IMR-90 (cell line): ENCODE measurements at regions not wholly inside any gene's neighbourhood (a gene's known extent, or its start where the extent isn't known, plus 50 kb on each side); places are given as distances from the start of the nearest gene placed in this dataset.

Experiments used
- ATAC-seq: fragments of 200-7000 bp; cut with Tn5 transposase; 2 replicates; pipeline ENCODE4 v1.9.1; 2020; ENCODE audit warnings: low read depth, mild to moderate bottlenecking, moderate library complexity
- BruUV-seq: library from RNA; stranded (reverse); fragments of 400-500 nt; replicated peaks from 2 replicates; lab custom pipeline; 2021; lab: Mats Ljungman, UMichigan
- CTCF ChIA-PET: fragments of 300-600 bp; formaldehyde crosslinking; extraction: SDS; loops from one replicate; lab custom pipeline; 2021; ENCODE audit warnings: antibody characterized with exemption; lab: Yijun Ruan, JAX
- POLR2A ChIA-PET: fragments of 300-600 bp; sonication (Branson Sonifier 250); formaldehyde crosslinking; loops from one replicate; lab custom pipeline; 2022; ENCODE audit warnings: antibody characterized with exemption; ENCODE audit not compliant: unreplicated experiment; lab: Charles Lee
- DNase-seq: peaks from one replicate; pipeline ENCODE4 v3.0.0; 2013
- H2AFZ ChIP-seq: replicated peaks from 2 replicates; pipeline ENCODE3; 2013; ENCODE audit warnings: low read length, mild to moderate bottlenecking; ENCODE audit not compliant: poor library complexity
- H2AK5ac ChIP-seq: 2 replicates; pipeline ENCODE4 v1.6.1; 2013; ENCODE audit warnings: low read depth, low read length, inconsistent platforms
- H2AK9ac ChIP-seq: replicated peaks from 2 replicates; pipeline ENCODE3; 2013; ENCODE audit warnings: mild to moderate bottlenecking, low read depth, low read length, moderate library complexity; ENCODE audit not compliant: poor library complexity
- H2BK120ac ChIP-seq: 2 replicates; pipeline ENCODE4 v1.6.1; 2013; ENCODE audit warnings: low read depth, low read length, inconsistent platforms
- H2BK15ac ChIP-seq: 3 replicates; pipeline ENCODE4 v1.6.1; 2013; ENCODE audit warnings: low read depth, low read length, inconsistent platforms
- H2BK20ac ChIP-seq: 2 replicates; pipeline ENCODE4 v1.6.1; 2013; ENCODE audit warnings: low read depth, mild to moderate bottlenecking, inconsistent platforms, low read length, moderate library complexity
- H2BK5ac ChIP-seq: 2 replicates; pipeline ENCODE4 v1.6.1; 2013; ENCODE audit warnings: mild to moderate bottlenecking, low read depth, low read length, inconsistent platforms; ENCODE audit not compliant: poor library complexity, severe bottlenecking
- H3K14ac ChIP-seq: replicated peaks from 2 replicates; pipeline ENCODE4 v1.6.1; 2013; ENCODE audit warnings: low read depth, low read length, inconsistent platforms
- H3K18ac ChIP-seq: 2 replicates; pipeline ENCODE4 v1.6.1; 2013; ENCODE audit warnings: low read depth, low read length, control low read depth
- H3K23ac ChIP-seq: 2 replicates; pipeline ENCODE4 v1.6.1; 2013; ENCODE audit warnings: low read depth, low read length, inconsistent platforms
- H3K27ac ChIP-seq: 2 replicates; pipeline ENCODE4 v1.5.1; 2013; ENCODE audit warnings: mild to moderate bottlenecking, control low read depth, low read length; ENCODE audit not compliant: insufficient read depth
- H3K27me3 ChIP-seq: 2 replicates; pipeline ENCODE4 v1.6.1; 2013; ENCODE audit warnings: low read length; ENCODE audit not compliant: control insufficient read depth, insufficient read depth
- H3K36me3 ChIP-seq: 2 replicates; pipeline ENCODE4 v1.6.1; 2013; ENCODE audit warnings: low read length, mixed read lengths; ENCODE audit not compliant: control insufficient read depth, insufficient read depth
- H3K4ac ChIP-seq: 2 replicates; pipeline ENCODE4 v1.6.1; 2013; ENCODE audit warnings: low read depth, low read length, inconsistent platforms
- H3K4me1 ChIP-seq: 2 replicates; pipeline ENCODE4 v1.6.1; 2013; ENCODE audit warnings: low read length, mixed read lengths; ENCODE audit not compliant: control insufficient read depth, insufficient read depth
- H3K4me2 ChIP-seq: 2 replicates; pipeline ENCODE4 v1.6.1; 2013; ENCODE audit warnings: low read depth, mild to moderate bottlenecking, control low read depth, low read length, moderate library complexity
- H3K4me3 ChIP-seq: 2 replicates; pipeline ENCODE4 v1.5.1; 2013; ENCODE audit warnings: low read depth, mild to moderate bottlenecking, control low read depth, low read length, moderate library complexity; ENCODE audit not compliant: insufficient read depth
- H3K56ac ChIP-seq: 2 replicates; pipeline ENCODE4 v1.6.1; 2013; ENCODE audit warnings: low read length, inconsistent platforms; ENCODE audit not compliant: insufficient read depth; ENCODE audit errors: extremely low read depth
- H3K79me1 ChIP-seq, 2 experiments: 2 replicates each; pipeline ENCODE4 v1.6.1; 2013; ENCODE audit warnings: low read length in 2 of 2, inconsistent platforms in 1 of 2, low read depth in 1 of 2
- H3K9ac ChIP-seq: 2 replicates; pipeline ENCODE4 v1.6.1; 2013; ENCODE audit warnings: low read depth, low read length, control low read depth
- H3K9me1 ChIP-seq: 2 replicates; pipeline ENCODE4 v1.6.1; 2013; ENCODE audit warnings: low read length, inconsistent platforms; ENCODE audit not compliant: insufficient read depth
- H3K9me3 ChIP-seq: 2 replicates; pipeline ENCODE4 v1.6.1; 2013; ENCODE audit warnings: low read length; ENCODE audit not compliant: control insufficient read depth, insufficient read depth
- H4K20me1 ChIP-seq: 2 replicates; pipeline ENCODE4 v1.6.1; 2013; ENCODE audit warnings: low read length, inconsistent platforms; ENCODE audit not compliant: insufficient read depth
- H4K5ac ChIP-seq: 2 replicates; pipeline ENCODE4 v1.6.1; 2013; ENCODE audit warnings: mild to moderate bottlenecking, low read depth, low read length, control low read depth
- H4K8ac ChIP-seq, 2 experiments: 2 replicates each; pipeline ENCODE4 v1.6.1; 2013; ENCODE audit warnings: low read depth in 2 of 2, low read length in 2 of 2, control low read depth in 1 of 2, inconsistent platforms in 1 of 2
- H4K91ac ChIP-seq: 2 replicates; pipeline ENCODE4 v1.6.1; 2013; ENCODE audit warnings: low read depth, low read length, inconsistent platforms; ENCODE audit not compliant: insufficient read depth
- BHLHE40 ChIP-seq: fragments of 150-350 bp; IDR thresholded peaks from 2 replicates; pipeline ENCODE4 v1.6.1; 2016; ENCODE audit warnings: mild to moderate bottlenecking, low read depth, low read length
- CEBPB ChIP-seq: IDR thresholded peaks from 2 replicates; pipeline ENCODE4 v1.6.1; 2012; ENCODE audit warnings: low read depth, low read length, improper control_type of control experiment
- FOS ChIP-seq: fragments of 150-350 bp; IDR thresholded peaks from 2 replicates; pipeline ENCODE4 v1.6.1; 2016; ENCODE audit warnings: low read depth, low read length
- MAFK ChIP-seq: IDR thresholded peaks from 2 replicates; pipeline ENCODE4 v1.6.1; 2012; ENCODE audit warnings: low read depth, low read length, improper control_type of control experiment
- MAZ ChIP-seq: IDR thresholded peaks from 2 replicates; pipeline ENCODE4 v1.6.1; 2012; ENCODE audit warnings: low read depth, mild to moderate bottlenecking, low read length, improper control_type of control experiment, moderate library complexity, borderline replicate concordance
- MXI1 ChIP-seq: IDR thresholded peaks from 2 replicates; pipeline ENCODE4 v1.6.1; 2012; ENCODE audit warnings: low read depth, mild to moderate bottlenecking, low read length, moderate library complexity, borderline replicate concordance
- POLR2A ChIP-seq: IDR thresholded peaks from 2 replicates; pipeline ENCODE4 v1.6.1; 2012; ENCODE audit warnings: mild to moderate bottlenecking, low read depth, low read length
- RFX5 ChIP-seq: IDR thresholded peaks from 2 replicates; pipeline ENCODE4 v1.8.0; 2012; ENCODE audit warnings: low read depth, mild to moderate bottlenecking, low read length, moderate library complexity
- SMC3 ChIP-seq: fragments of 150-350 bp; IDR thresholded peaks from 2 replicates; pipeline ENCODE4 v1.6.1; 2016; ENCODE audit warnings: low read depth, mild to moderate bottlenecking, antibody characterized with exemption, low read length, moderate library complexity
- WGBS, 2 experiments: methylation state at CpG; one replicate each; pipeline versions ENCODE4 v1.1.5 to v1.1.7; 2013; ENCODE audit warnings: missing lambda C conversion rate in 2 of 2; ENCODE audit not compliant: insufficient read length in 1 of 2; ENCODE audit errors: extremely low coverage in 2 of 2; 5-methylcytosine and 5-hydroxymethylcytosine counted together
- dilution Hi-C: fragments of 300-500 bp; cut with HindIII; formaldehyde crosslinking; loops from one replicate; pipeline ENCODE4 v1.14.3; 2018; ENCODE audit warnings: low sequenced_read_pairs; ENCODE audit not compliant: unreplicated experiment
- in situ Hi-C: fragments of 300-500 bp; cut with MboI; formaldehyde crosslinking; loops from 3 replicates; pipeline ENCODE4 v1.14.3; 2019; ENCODE audit warnings: low sequenced_read_pairs, inconsistent platforms, mixed read lengths
- intact Hi-C: fragments of 100-400 bp; cut with micrococcal nuclease; formaldehyde crosslinking; loops from 2 replicates; pipeline ENCODE4 v1.10.0; 2022
- TF ChIP-seq, protein P1 (sequence below): fragments of 150-350 bp; IDR thresholded peaks from 2 replicates; pipeline ENCODE4 v1.6.1; 2017; ENCODE audit warnings: mild to moderate bottlenecking, antibody characterized with exemption, low read length, low read depth
- TF ChIP-seq, protein P2 (sequence below): conservative IDR thresholded peaks from 2 replicates; pipeline ENCODE4 v1.5.1; 2012; ENCODE audit warnings: mild to moderate bottlenecking, low read depth, low read length, improper control_type of control experiment

DNA sequence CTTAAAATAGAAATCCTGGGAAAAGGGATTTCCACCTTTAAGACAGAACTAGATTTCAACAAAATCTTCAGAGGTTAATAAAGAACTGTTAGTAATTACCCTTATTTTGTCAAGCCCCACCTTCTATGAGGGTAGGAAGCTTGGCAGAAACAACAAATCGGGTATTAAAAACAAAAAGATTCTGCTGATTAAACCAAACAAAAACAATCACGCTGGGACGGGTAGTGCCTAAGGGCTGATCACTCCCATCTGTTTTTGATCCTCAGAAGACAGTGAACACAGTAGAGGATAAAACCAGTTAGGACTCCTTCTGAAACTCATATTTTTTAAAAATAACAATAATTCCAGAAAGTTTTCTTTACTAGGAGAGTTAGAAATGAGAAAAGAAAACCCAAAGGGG, 441.3 kb upstream of the API5 start:
- no peaks in the 10 kb centered on the region for H3K79me1 ChIP-seq
- in situ Hi-C loops (no loop called here), intact Hi-C loops (no loop called here), dilution Hi-C loops (no loop called here)
- no peak overlapping the region for H3K56ac ChIP-seq
- TF ChIP-seq, protein P1, sequence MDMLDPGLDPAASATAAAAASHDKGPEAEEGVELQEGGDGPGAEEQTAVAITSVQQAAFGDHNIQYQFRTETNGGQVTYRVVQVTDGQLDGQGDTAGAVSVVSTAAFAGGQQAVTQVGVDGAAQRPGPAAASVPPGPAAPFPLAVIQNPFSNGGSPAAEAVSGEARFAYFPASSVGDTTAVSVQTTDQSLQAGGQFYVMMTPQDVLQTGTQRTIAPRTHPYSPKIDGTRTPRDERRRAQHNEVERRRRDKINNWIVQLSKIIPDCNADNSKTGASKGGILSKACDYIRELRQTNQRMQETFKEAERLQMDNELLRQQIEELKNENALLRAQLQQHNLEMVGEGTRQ: no peak
- TF ChIP-seq POLR2A: no peak
- TF ChIP-seq MAFK: no peak
- TF ChIP-seq MXI1: no peak
- no peak for TF ChIP-seq BHLHE40
- TF ChIP-seq SMC3: no peak
- TF ChIP-seq, protein P2, sequence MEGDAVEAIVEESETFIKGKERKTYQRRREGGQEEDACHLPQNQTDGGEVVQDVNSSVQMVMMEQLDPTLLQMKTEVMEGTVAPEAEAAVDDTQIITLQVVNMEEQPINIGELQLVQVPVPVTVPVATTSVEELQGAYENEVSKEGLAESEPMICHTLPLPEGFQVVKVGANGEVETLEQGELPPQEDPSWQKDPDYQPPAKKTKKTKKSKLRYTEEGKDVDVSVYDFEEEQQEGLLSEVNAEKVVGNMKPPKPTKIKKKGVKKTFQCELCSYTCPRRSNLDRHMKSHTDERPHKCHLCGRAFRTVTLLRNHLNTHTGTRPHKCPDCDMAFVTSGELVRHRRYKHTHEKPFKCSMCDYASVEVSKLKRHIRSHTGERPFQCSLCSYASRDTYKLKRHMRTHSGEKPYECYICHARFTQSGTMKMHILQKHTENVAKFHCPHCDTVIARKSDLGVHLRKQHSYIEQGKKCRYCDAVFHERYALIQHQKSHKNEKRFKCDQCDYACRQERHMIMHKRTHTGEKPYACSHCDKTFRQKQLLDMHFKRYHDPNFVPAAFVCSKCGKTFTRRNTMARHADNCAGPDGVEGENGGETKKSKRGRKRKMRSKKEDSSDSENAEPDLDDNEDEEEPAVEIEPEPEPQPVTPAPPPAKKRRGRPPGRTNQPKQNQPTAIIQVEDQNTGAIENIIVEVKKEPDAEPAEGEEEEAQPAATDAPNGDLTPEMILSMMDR: no peak
- TF ChIP-seq RFX5: no peak
- no peak for TF ChIP-seq MAZ
- no peak for TF ChIP-seq CEBPB
- no peak for TF ChIP-seq FOS
- H2AFZ ChIP-seq: no peak overlapping the region
- H3K23ac ChIP-seq: no peak overlapping the region
- no peak for ATAC-seq
- H2BK5ac ChIP-seq: no peak overlapping the region
- no peak overlapping the region for H3K4me2 ChIP-seq
- H4K20me1 ChIP-seq: no peaks in the 10 kb centered on the region
- no peak overlapping the region for H2BK120ac ChIP-seq
- H3K27me3 ChIP-seq: no peaks in the 10 kb centered on the region
- no peak overlapping the region for H4K8ac ChIP-seq
- no TSS peak for BruUV-seq
- H3K36me3 ChIP-seq: no peaks in the 10 kb centered on the region
- no peak overlapping the region for H2AK5ac ChIP-seq
- no peak overlapping the region for H2BK20ac ChIP-seq
- DNase-seq: no peak
- H3K4me1 ChIP-seq: no peaks in the 10 kb centered on the region
- H4K5ac ChIP-seq: no peak overlapping the region
- CTCF ChIA-PET: no interaction called here
- H4K91ac ChIP-seq: no peak overlapping the region
- no peak overlapping the region for H3K4ac ChIP-seq
- H2BK15ac ChIP-seq: no peak overlapping the region
- POLR2A ChIA-PET: no interaction called here
- H3K4me3 ChIP-seq: no peak overlapping the region
- peaks cover 6% of the 10 kb centered on the region; the same call in 1 of the 2 replicates for H3K9me3 ChIP-seq
- no CpG with 5 or more reads among the region's 3 CpGs for WGBS, 2 experiments
- no peak overlapping the region for H3K18ac ChIP-seq
- H3K27ac ChIP-seq: no peak overlapping the region
- no peak overlapping the region for H3K14ac ChIP-seq
- no peak overlapping the region for H3K9ac ChIP-seq
- H2AK9ac ChIP-seq: no peak overlapping the region
- H3K9me1 ChIP-seq: no peaks in the 10 kb centered on the region
